ENCODE measurements at regions not wholly inside any gene's neighbourhood (a gene's known extent, or its start where the extent isn't known, plus 50 kb on each side); places are given as distances from the start of the nearest gene placed in this dataset.

DNA sequence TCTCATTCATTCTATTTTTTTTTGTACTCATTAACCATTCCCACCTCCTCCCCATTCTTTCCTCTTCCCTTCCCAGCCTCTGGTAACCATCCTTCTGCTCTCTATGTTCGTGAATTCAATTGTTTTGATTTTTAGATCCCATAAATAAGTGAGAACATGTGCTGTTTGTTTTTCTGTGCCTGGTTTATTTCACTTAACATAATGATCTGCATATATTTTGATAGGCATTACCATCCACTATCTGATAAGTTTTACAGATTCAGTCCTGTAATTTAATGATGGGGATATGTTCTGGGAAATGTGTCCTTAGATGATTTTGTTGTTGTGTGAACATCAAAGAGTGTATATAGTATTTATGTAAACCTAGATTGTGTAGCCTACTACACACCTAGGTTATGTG lies 77.5 kb upstream of the CPHXL start:
- TF ChIP-seq, protein P1, sequence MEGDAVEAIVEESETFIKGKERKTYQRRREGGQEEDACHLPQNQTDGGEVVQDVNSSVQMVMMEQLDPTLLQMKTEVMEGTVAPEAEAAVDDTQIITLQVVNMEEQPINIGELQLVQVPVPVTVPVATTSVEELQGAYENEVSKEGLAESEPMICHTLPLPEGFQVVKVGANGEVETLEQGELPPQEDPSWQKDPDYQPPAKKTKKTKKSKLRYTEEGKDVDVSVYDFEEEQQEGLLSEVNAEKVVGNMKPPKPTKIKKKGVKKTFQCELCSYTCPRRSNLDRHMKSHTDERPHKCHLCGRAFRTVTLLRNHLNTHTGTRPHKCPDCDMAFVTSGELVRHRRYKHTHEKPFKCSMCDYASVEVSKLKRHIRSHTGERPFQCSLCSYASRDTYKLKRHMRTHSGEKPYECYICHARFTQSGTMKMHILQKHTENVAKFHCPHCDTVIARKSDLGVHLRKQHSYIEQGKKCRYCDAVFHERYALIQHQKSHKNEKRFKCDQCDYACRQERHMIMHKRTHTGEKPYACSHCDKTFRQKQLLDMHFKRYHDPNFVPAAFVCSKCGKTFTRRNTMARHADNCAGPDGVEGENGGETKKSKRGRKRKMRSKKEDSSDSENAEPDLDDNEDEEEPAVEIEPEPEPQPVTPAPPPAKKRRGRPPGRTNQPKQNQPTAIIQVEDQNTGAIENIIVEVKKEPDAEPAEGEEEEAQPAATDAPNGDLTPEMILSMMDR (conservative IDR thresholded peaks at IDR 0.05; ENCODE audit: low read length) = no peak
- TF ChIP-seq EZH2phosphoT487 (IDR thresholded peaks at IDR 0.05; ENCODE audit: borderline replicate concordance) = no peak
- no peaks in the 10 kb centered on the region for H3K4me1 ChIP-seq (ENCODE audit: insufficient read depth, low read length, poor library complexity, severe bottlenecking)
- no peak overlapping the region for H3K4me2 ChIP-seq (ENCODE audit: low read depth, low read length, poor library complexity, severe bottlenecking)
- no peak overlapping the region for H3K9ac ChIP-seq (ENCODE audit: low read depth, low read length, poor library complexity, severe bottlenecking)
- H3F3A ChIP-seq (ENCODE audit: low read depth) = no peaks in the 10 kb centered on the region
- no peaks in the 10 kb centered on the region for H3K79me2 ChIP-seq (ENCODE audit: insufficient read depth, low read length)
- H3K9me3 ChIP-seq (ENCODE audit: insufficient read depth, low read depth, low read length) = no peaks in the 10 kb centered on the region
- no peaks in the 10 kb centered on the region for H3K9me2 ChIP-seq (replicated peaks; ENCODE audit: low read depth, low read length)
- H2AFZ ChIP-seq (ENCODE audit: low read length) = no peak overlapping the region
- H4K20me1 ChIP-seq (ENCODE audit: insufficient read depth, low read length, poor library complexity, severe bottlenecking) = no peaks in the 10 kb centered on the region
- H3K4me3 ChIP-seq (ENCODE audit: low read length, poor library complexity, severe bottlenecking) = no peak overlapping the region
- H3K36me3 ChIP-seq (ENCODE audit: insufficient read depth, low read length) = no peaks in the 10 kb centered on the region
- no peaks in the 10 kb centered on the region for H3K27me3 ChIP-seq (ENCODE audit: insufficient read depth, low read length, poor library complexity, severe bottlenecking)

DNA sequence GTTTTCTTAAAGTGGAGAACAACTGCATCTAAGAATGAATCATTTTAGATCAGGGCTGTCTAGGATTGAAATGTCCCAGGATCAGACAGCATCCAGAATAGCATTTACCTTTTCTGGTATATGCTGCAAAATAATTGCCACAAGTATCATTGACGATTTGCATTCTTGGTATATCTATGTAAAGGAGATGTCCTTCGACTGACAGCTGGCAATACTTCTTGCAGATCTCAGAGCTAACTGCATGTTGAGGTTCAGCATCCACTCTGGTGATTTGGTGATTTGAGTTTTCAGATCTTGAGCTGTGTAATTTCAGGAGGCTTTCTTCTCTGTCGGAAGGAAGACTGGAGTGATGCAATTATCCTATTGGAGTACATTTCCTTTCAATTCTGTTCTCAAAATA lies 78.1 kb upstream of the CPHXL start:
- Histone ChIP-seq H2AFZ (ENCODE audit: low read length) (no peak overlapping the region), H3K4me3 (ENCODE audit: low read length, poor library complexity, severe bottlenecking) (no peak overlapping the region), H3K9me2 (replicated peaks; ENCODE audit: low read depth, low read length) (no peaks in the 10 kb centered on the region), H3K9me3 (ENCODE audit: insufficient read depth, low read depth, low read length) (no peaks in the 10 kb centered on the region), H3F3A (ENCODE audit: low read depth) (no peaks in the 10 kb centered on the region), H3K79me2 (ENCODE audit: insufficient read depth, low read length) (no peaks in the 10 kb centered on the region), H4K20me1 (ENCODE audit: insufficient read depth, low read length, poor library complexity, severe bottlenecking) (no peaks in the 10 kb centered on the region), H3K27me3 (ENCODE audit: insufficient read depth, low read length, poor library complexity, severe bottlenecking) (no peaks in the 10 kb centered on the region), H3K9ac (ENCODE audit: low read depth, low read length, poor library complexity, severe bottlenecking) (no peak overlapping the region), H3K36me3 (ENCODE audit: insufficient read depth, low read length) (no peaks in the 10 kb centered on the region), H3K4me1 (ENCODE audit: insufficient read depth, low read length, poor library complexity, severe bottlenecking) (no peaks in the 10 kb centered on the region), H3K4me2 (ENCODE audit: low read depth, low read length, poor library complexity, severe bottlenecking) (no peak overlapping the region)
- no peak for TF ChIP-seq EZH2phosphoT487 (IDR thresholded peaks at IDR 0.05; ENCODE audit: borderline replicate concordance)
- TF ChIP-seq, protein P1 (conservative IDR thresholded peaks at IDR 0.05; ENCODE audit: low read length) = no peak

DNA sequence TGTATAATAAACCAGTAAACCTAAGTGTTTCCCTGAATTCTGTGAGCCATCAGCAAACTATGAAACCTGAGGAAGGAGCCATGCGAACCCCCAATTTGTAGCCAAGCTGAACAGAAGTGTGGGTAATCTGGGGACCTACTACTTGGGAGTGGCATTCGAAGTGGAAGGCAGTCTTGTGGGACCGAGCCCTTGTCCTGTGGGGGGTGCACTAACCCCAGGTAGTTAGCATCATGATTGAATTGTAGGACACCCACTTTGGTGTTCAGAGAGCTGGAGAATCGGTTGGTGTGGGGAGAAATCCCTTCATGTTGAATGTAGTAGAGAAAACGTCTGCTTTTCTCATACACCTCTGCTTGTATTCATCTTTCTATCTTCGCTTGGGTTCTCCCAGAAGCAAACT lies 79.7 kb upstream of the CPHXL start:
- no peaks in the 10 kb centered on the region for H3K79me2 ChIP-seq (ENCODE audit: insufficient read depth, low read length)
- no peak overlapping the region for H2AFZ ChIP-seq (ENCODE audit: low read length)
- no peaks in the 10 kb centered on the region for H3K4me1 ChIP-seq (ENCODE audit: insufficient read depth, low read length, poor library complexity, severe bottlenecking)
- no peaks in the 10 kb centered on the region for H4K20me1 ChIP-seq (ENCODE audit: insufficient read depth, low read length, poor library complexity, severe bottlenecking)
- H3K4me2 ChIP-seq (ENCODE audit: low read depth, low read length, poor library complexity, severe bottlenecking) = no peak overlapping the region
- H3K9me2 ChIP-seq (replicated peaks; ENCODE audit: low read depth, low read length) = no peaks in the 10 kb centered on the region
- no peaks in the 10 kb centered on the region for H3F3A ChIP-seq (ENCODE audit: low read depth)
- H3K27me3 ChIP-seq (ENCODE audit: insufficient read depth, low read length, poor library complexity, severe bottlenecking) = no peaks in the 10 kb centered on the region
- no peaks in the 10 kb centered on the region for H3K36me3 ChIP-seq (ENCODE audit: insufficient read depth, low read length)
- no peak overlapping the region for H3K9ac ChIP-seq (ENCODE audit: low read depth, low read length, poor library complexity, severe bottlenecking)
- no peaks in the 10 kb centered on the region for H3K9me3 ChIP-seq (ENCODE audit: insufficient read depth, low read depth, low read length)
- H3K4me3 ChIP-seq (ENCODE audit: low read length, poor library complexity, severe bottlenecking) = no peak overlapping the region
- no peak for TF ChIP-seq EZH2phosphoT487 (IDR thresholded peaks at IDR 0.05; ENCODE audit: borderline replicate concordance)
- TF ChIP-seq, protein P1 (conservative IDR thresholded peaks at IDR 0.05; ENCODE audit: low read length) = no peak

Measured in Loucy (cell line).